HG02571 (cell line): ENCODE measurements at regions not wholly inside any gene's neighbourhood (a gene's known extent, or its start where the extent isn't known, plus 50 kb on each side); places are given as distances from the start of the nearest gene placed in this dataset.
"Not testable (repeated sequence)": the region's sequence is repeated elsewhere in the genome, so short reads cannot be mapped to it uniquely, and the experiment has no call there.

Experiments
- ATAC-seq: cut with Tn5 transposase; IDR thresholded peaks from one replicate; pipeline ENCODE4 v1.9.1; 2021; ENCODE audit warnings: mild to moderate bottlenecking, moderate library complexity; ENCODE audit not compliant: unreplicated experiment

DNA sequence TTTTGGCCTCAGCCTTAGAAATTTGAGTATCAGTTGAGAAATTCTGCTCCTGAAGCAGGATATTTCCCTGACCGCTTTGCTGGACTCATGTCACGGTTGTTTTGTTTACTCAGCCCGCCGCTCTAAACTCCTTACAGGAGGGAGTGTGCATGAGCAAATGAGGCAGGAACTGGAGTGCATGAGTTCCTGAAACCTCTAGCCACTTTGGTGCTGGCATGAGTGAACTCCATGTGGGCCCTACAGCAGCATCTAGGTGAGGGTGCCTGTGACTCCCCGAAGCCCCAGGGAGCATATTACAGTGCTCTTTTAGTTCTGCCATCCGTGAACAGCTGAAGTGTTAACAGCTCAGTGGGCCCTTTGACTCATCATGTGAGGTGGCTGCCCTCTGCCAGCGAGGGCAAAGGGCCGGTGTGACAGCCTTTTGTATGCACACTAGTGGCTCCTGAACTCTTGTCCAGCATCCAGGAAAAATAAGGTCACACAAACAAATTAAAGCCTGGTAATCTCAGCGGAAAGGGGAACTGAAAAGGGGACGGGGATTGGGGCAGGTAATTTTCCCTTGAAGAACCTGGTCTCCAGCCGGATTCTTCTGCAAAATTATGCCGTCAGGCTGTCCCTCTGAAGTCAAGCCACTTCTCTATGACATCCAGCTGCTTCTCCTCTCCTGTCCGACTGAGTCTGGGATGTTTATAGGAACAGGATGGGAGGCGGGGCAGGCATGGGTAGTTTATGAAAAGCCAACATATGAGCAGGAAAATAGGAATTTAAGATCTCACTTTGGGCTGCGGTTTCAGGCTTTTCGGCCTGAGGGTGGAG, 1668.7 kb downstream of the SUCLG1 start:
- no peak for ATAC-seq

- no peak for ATAC-seq
Observed at GRCh38 chr2:82789851-82790205, 1669.3 kb downstream of the SUCLG1 start.

DNA sequence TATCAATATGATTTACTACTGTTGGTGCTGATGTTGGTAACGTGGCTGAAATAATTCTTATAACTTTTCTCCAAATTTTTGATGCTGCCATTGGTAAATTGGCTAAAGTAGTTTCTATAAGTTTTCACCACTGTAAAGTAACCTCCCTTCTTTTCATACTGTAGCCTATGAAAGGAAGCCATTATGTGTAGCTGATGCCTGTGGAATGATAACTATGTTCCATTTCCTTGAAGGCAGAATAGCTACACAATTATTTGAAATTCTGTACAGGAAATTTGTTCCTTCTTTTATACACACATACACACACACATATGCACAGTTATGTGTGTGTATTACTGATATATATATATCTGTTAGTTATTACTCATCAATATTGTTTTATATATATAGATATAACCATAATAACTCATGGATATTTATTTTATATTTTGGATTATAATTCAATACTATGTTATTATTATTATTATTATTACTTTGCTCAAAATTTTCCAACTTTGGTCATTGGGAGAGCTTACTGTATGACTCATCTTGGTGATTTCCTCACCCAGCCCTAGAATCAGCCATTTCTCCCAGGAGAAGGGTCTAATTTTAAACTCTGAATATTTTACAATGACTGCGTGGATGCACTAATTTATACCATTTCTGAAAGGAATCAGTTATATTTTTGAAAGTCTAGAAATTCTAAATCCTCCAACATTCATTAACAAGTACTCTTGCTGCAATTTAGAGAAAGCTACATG, 1677.7 kb downstream of the SUCLG1 start:
- no peak for ATAC-seq

DNA sequence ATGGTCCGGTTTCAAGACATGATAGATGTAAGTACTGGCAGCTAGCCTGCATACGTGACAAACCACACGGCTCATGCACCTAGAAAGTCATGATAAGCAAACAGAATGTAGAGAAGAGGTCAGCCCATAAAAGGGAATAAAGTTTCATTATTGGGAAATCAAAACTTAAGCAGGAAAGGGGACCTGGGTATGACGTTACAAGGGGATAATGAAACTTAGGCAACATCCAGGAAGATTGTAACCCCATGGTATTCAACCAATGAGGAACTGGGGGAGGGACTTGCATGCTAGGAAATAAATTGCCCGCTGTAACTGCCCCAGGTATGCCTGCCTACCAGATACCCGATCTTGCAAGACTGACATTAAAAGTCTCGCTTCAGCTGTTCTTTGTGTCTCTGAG, 1679.0 kb downstream of the SUCLG1 start:
- ATAC-seq: no peak

DNA sequence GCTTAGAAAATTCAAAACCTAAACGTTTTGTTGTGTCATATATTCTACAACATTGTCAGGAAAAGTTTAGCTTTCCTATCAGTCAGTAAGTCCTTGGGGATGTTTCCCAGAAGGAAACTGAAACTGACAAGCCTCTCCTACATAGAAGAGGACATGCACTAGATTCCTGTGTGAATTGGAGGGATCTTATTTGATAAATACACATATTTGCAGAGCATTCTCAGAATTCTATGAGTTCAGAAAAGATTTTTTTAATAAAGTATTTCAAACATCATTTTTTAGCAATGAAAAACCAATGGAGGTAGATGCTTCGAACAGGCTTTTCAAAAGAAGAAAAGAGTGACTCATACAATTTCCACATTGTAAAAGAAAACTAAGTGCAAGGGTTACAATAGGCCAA, 1706.7 kb downstream of the SUCLG1 start:
- ATAC-seq: no peak

DNA sequence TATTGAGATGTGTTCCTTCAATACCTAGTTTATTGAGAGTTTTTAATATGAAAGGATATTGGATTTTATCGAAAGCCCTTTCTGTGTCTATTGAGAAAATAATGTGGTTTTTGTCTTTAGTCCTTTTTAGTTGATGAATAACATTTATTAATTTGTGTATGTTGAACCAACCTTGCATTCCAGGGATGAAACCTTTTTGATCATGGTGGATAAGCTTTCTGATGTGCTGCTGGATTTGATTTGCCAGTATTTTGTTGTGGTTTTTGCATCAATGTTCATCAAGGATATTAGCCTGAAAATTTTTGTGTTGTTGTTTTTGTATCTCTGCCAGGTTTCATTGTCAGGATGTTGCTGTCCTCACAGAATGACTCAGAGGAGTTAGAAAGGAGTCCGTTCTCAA, 1710.4 kb downstream of the SUCLG1 start:
- no peak for ATAC-seq

DNA sequence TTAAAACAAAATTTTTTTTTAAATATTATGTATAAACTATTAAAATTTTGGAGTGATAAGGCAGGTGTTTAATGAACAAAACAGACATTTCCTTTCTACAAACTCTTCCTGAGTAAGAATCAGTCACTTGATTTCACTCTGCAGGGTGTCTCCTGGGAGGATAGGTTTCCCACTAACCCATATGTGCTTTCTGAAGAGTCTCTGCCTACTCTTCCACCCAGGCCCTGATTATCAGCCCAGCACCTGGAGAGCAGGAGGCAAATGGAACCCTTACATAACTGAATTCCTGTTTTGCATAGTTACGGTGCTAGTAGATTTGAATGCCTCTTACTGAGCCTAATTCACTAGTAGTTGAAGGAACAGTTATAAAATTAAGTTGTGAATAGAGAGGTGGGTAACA, 1718.6 kb downstream of the SUCLG1 start:
- no peak for ATAC-seq

GRCh38 chr2:82737965-82738364, 1721.1 kb downstream of the SUCLG1 start:
- ATAC-seq: not testable (repeated sequence)

DNA sequence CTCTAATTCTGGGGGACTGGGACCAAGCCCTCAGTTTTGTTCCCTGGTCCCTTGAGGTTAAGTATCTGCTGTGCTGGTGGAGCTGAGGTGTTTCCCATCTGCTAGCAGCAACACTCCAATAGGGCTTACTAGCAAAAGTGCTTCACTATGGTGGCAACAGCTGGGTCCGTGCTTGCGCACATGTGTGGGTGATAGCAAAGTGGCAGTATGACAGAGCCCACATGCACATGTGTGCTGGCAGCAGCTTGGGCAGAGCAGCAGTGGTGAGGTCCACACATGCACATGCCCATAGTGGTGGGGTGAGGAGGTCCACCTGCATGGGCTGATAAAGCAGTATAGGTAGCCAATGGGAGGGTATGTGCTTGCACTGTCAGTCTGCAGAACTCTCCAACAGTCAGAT, 1723.7 kb downstream of the SUCLG1 start:
- ATAC-seq: no peak

DNA sequence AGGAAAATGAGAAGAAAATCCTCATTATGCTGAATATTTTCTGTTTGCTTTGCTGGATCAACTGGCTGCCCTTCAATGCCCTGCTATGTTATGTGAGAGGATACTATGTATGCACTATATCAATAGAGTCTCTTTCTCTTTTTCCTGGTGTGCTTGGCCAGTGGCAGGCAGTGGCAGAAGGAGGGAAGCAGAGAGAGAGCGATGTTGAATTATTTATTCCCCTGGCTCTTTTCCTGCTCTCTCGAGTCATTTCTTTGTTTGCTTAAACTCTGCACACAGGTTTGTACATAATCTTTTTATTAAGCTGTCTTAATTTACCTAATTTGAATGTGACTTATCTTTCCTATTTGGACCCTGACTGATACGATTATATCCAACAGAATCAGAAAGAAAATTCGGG, 1727.3 kb downstream of the SUCLG1 start:
- no peak for ATAC-seq

DNA sequence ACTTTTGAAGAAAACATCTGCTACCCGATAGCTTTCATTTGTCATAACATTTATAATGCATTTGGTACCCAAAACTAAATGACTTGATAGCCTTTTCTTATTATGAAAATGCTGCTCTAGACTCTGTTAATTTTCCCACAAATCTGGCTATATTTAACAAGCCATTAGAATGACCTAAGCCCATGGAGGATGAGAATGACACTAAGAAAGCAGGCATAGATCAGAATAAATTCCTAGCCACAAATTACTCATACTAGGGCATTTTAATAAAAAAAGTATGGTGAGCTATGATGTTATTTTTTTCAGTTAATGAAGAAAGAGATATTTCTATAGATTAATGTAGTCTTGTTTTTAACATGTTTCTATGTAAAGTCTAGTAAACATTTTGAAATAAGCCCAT, 1728.3 kb downstream of the SUCLG1 start:
- ATAC-seq: no peak

- ATAC-seq: no peak
Observed at GRCh38 chr2:82728090-82728489, 1731.0 kb downstream of the SUCLG1 start.

DNA sequence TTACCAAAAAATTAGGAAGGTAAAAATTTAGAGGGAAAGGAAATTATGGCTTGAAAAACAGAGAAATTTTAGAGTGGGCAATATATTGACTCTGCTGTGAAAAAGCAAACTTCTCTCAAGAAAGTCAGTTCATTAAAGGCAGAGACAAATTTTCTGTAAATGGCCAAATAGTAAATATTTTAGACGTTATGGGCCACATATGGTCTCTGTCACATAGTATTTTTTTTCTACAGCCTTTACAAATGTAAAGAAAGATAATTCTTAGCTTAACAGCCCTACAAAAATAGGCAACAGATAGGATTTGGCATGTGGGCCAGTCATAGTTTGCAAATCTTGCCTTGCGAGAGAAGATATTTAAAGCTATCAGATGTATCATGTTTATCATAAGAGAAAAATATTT, 1750.4 kb downstream of the SUCLG1 start:
- no peak for ATAC-seq

GRCh38 chr2:82697231-82697630, 1761.8 kb downstream of the SUCLG1 start:
- no peak for ATAC-seq

GRCh38 chr2:82694431-82694830, 1764.6 kb downstream of the SUCLG1 start:
- no peak for ATAC-seq

DNA sequence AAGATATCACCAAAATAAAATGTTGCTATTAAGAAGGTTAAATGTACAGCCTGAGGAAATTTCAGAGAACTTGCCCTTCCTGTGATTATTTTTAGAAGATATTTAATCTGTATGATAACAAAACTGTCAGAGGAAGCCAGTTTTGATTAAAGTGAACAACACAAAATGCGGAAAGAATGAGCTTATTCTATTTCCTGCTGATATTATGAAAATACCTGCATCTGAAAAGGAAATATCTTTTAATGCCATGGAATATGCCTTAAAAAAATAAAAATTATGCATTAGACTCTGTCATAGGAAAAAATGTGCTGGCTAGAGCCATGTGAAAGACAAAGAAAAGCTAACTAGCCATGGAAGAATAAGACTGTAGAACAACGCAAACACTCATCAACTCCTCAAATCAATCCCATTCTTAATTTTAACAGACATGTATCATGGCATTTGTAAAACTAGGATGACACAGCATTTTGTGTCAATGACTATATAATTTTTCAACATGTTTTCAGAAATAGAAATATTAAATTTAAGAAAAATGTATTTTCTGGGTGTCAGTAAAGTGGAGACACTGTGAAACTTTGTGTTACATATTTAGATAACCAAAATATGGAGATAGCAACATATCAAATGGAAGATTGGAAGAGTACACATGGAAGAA, 1768.2 kb downstream of the SUCLG1 start:
- ATAC-seq: no peak

- no peak for ATAC-seq
Observed at GRCh38 chr2:82675186-82675585, 1783.9 kb downstream of the SUCLG1 start.

DNA sequence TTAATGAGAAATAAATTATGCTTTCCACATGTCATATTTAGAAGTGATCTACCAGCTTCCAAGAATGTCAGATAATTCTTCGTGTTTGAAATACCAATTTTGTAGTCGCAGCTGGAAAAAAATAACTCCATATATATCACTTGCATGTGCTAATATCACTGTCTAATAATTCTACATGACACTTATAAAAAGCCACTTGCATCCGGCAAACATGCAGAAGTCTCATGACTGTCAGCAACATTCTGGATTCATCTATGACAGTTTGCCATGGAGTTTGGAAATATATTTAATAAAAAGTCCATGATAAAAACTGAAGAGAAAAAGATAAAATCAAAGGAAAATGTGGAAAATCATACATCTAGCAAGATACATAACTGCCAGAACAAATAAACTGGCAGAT, 1784.4 kb downstream of the SUCLG1 start:
- ATAC-seq: no peak

DNA sequence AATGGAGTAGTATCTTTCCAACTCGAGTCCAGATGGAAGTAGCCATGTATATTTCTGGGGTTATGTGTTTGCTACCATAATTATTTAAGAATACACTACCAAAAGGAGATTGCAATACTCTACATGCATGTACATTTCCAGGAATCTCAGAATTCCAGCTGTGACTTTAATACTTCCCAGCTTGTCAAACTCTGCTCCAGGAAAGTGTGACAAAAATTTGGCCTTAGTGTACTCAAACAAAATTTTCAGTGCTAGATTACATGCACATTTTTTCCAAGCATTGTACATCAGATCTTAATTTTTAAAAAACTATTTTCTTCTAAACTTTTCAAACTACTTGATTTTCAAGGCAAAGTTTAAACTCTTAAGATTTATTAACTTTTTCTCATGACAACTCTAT, 1791.6 kb downstream of the SUCLG1 start:
- no peak for ATAC-seq

DNA sequence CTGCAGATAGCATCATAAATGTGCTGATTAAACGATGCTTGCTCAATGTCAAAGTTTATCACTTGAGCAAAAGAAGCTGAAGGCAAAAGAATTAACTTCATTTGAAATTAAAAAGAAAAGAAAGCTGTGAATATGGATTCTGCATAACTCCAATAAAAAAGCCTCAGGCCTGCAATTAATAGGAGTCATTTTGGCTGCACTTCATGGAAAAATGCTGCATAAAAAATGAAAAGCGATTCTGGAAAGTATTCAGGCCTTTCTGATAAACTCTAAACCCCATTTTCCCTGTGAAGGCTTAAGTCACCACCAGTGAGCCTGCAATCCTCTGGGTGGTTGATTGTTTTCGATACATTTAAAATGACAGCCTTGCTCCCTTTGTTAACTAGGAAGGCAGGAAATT, 1793.4 kb downstream of the SUCLG1 start:
- no peak for ATAC-seq

- no peak for ATAC-seq
Observed at GRCh38 chr2:82657106-82657505, 1802.0 kb downstream of the SUCLG1 start.

- ATAC-seq: no peak
Observed at GRCh38 chr2:82656420-82656819, 1802.7 kb downstream of the SUCLG1 start.
